Cardiac muscle cell (in vitro differentiated cells and primary cell): ENCODE measurements at regions not wholly inside any gene's neighbourhood (a gene's known extent, or its start where the extent isn't known, plus 50 kb on each side); places are given as distances from the start of the nearest gene placed in this dataset.

Experiments used
- DNase-seq, 2 donors: peaks; one replicate each; pipeline versions ENCODE4 v3.0.0 to v3.0.0-alpha.2; 2010 to 2017; ENCODE audit warnings: low read depth in 1 of 2, low spot score in 1 of 2
- H3K27ac ChIP-seq: fragments of 200-600 bp; sonication (generic); 2 replicates; pipeline ENCODE4 v1.5.1; 2016
- H3K27me3 ChIP-seq: fragments of 200-600 bp; sonication (generic); 2 replicates; pipeline ENCODE4 v1.6.0; 2016; ENCODE audit warnings: control low read depth
- H3K36me3 ChIP-seq: fragments of 200-600 bp; sonication (generic); 2 replicates; pipeline ENCODE4 v1.5.1; 2016; ENCODE audit warnings: control low read depth
- H3K4me1 ChIP-seq: fragments of 200-600 bp; sonication (generic); 2 replicates; pipeline ENCODE4 v1.8.1; 2017; ENCODE audit warnings: low read depth, mild to moderate bottlenecking, mixed run types
- H3K4me3 ChIP-seq: fragments of 200-600 bp; sonication (generic); 2 replicates; pipeline ENCODE4 v1.5.1; 2016; ENCODE audit warnings: mild to moderate bottlenecking
- H3K9me3 ChIP-seq: fragments of 200-600 bp; sonication (generic); 2 replicates; pipeline ENCODE4 v1.5.1; 2017; ENCODE audit warnings: low read depth, mild to moderate bottlenecking, control low read depth
- CTCF ChIP-seq: IDR thresholded peaks from 2 replicates; pipeline ENCODE4 v1.5.1; 2012; ENCODE audit warnings: low read depth, mild to moderate bottlenecking, low read length

- no peak for TF ChIP-seq CTCF
- Histone ChIP-seq H3K27ac (no peak overlapping the region), H3K27me3 (no peaks in the 10 kb centered on the region), H3K36me3 (no peaks in the 10 kb centered on the region), H3K4me3 (no peak overlapping the region), H3K9me3 (no peaks in the 10 kb centered on the region), H3K4me1 (no peaks in the 10 kb centered on the region)
- DNase-seq, result no peak
These were observed 150.8 kb upstream of the BOD1L1 start for GRCh38 chr4:13778367-13778766.

- no peak overlapping the region for H3K4me3 ChIP-seq
- H3K36me3 ChIP-seq, result no peaks in the 10 kb centered on the region
- no peaks in the 10 kb centered on the region for H3K27me3 ChIP-seq
- H3K27ac ChIP-seq, result no peak overlapping the region
- no peaks in the 10 kb centered on the region for H3K9me3 ChIP-seq
- TF ChIP-seq CTCF, result no peak
- no peaks in the 10 kb centered on the region for H3K4me1 ChIP-seq
- DNase-seq, result no peak
These were observed 154.7 kb upstream of the BOD1L1 start for GRCh38 chr4:13782231-13782630.

- no peaks in the 10 kb centered on the region for H3K36me3 ChIP-seq
- no peak overlapping the region for H3K4me3 ChIP-seq
- H3K27ac ChIP-seq, result no peak overlapping the region
- H3K9me3 ChIP-seq, result no peaks in the 10 kb centered on the region
- peak in 1 of 2 donors; percentile 67 for DNase-seq
- no peak for TF ChIP-seq CTCF
- H3K4me1 ChIP-seq, result no peaks in the 10 kb centered on the region
- H3K27me3 ChIP-seq, result no peaks in the 10 kb centered on the region
These were observed 156.4 kb upstream of the BOD1L1 start for GRCh38 chr4:13783800-13784411.

- no peak overlapping the region for H3K27ac ChIP-seq
- H3K4me3 ChIP-seq, result no peak overlapping the region
- no peaks in the 10 kb centered on the region for H3K36me3 ChIP-seq
- H3K4me1 ChIP-seq, result no peaks in the 10 kb centered on the region
- peak in 1 of 2 donors; percentile 3 for DNase-seq
- no peak for TF ChIP-seq CTCF
- H3K27me3 ChIP-seq, result no peaks in the 10 kb centered on the region
- no peaks in the 10 kb centered on the region for H3K9me3 ChIP-seq
These were observed 165.6 kb upstream of the BOD1L1 start for GRCh38 chr4:13793020-13793710.

- TF ChIP-seq CTCF, result no peak
- no peak for DNase-seq
- Histone ChIP-seq H3K36me3 (no peaks in the 10 kb centered on the region), H3K4me1 (no peaks in the 10 kb centered on the region), H3K4me3 (no peak overlapping the region), H3K27ac (no peak overlapping the region), H3K9me3 (no peaks in the 10 kb centered on the region), H3K27me3 (no peaks in the 10 kb centered on the region)
These were observed 167.5 kb upstream of the BOD1L1 start for GRCh38 chr4:13794819-13795565.
